GM12878 (cell line): ENCODE measurements at regions not wholly inside any gene's neighbourhood (a gene's known extent, or its start where the extent isn't known, plus 50 kb on each side); places are given as distances from the start of the nearest gene placed in this dataset.

Source experiments
- ATAC-seq: fragments of 200-7000 bp; cut with Tn5 transposase; 3 replicates; pipeline ENCODE4 v1.9.1; 2020; ENCODE audit warnings: mild to moderate bottlenecking, moderate library complexity
- BruUV-seq: library from RNA; stranded (reverse); fragments of 400-500 nt; replicated peaks from 2 replicates; lab custom pipeline; 2021; lab: Mats Ljungman, UMichigan
- CTCF ChIA-PET: fragments of 300-600 bp; sonication (Branson Sonifier 250); formaldehyde crosslinking; extraction: SDS; loops from one replicate; lab custom pipeline; 2021; ENCODE audit warnings: inconsistent platforms; lab: Yijun Ruan, JAX
- POLR2A ChIA-PET: fragments of 350-600 bp; formaldehyde crosslinking; extraction: SDS; loops from one replicate; lab custom pipeline; 2021; ENCODE audit warnings: inconsistent platforms; lab: Charles Lee
- RAD21 ChIA-PET: fragments of 300-600 bp; sonication (Branson Sonifier 250); formaldehyde crosslinking; loops from one replicate; lab custom pipeline; 2023; ENCODE audit warnings: antibody characterized with exemption; ENCODE audit not compliant: unreplicated experiment; lab: Charles Lee
- SMC1A ChIA-PET: fragments of 300-600 bp; sonication (Branson Sonifier 250); formaldehyde crosslinking; loops from one replicate; lab custom pipeline; 2023; ENCODE audit not compliant: unreplicated experiment, uncharacterized antibody; lab: Charles Lee
- DNase-seq: peaks from one replicate; pipeline ENCODE4 v3.0.0-alpha.2; 2011; ENCODE audit warnings: low read depth, low spot score
- FAIRE-seq: peaks from 3 replicates; lab custom pipeline; 2011; peaks lifted over from hg19 to GRCh38; lab: Jason Lieb, UNC
- H2AFZ ChIP-seq: 2 replicates; pipeline ENCODE4 v1.6.0; 2011; ENCODE audit warnings: low read depth, low read length, control low read depth; ENCODE audit not compliant: control insufficient read depth
- H3K27ac ChIP-seq: 2 replicates; pipeline ENCODE4 v1.5.1; 2011; ENCODE audit warnings: control low read depth; ENCODE audit not compliant: control insufficient read depth, insufficient read depth
- H3K27me3 ChIP-seq, 2 experiments: replicated peaks in 1 of 2; 2 replicates each; pipeline versions ENCODE4 v1.6.0 to v1.6.1; 2011; ENCODE audit warnings: low read length in 1 of 2; ENCODE audit not compliant: control insufficient read depth in 2 of 2, insufficient read depth in 2 of 2
- H3K36me3 ChIP-seq, 2 experiments: 2 replicates each; pipeline ENCODE4 v1.5.1; 2011; ENCODE audit warnings: low read length in 1 of 2; ENCODE audit not compliant: control insufficient read depth in 2 of 2, insufficient read depth in 2 of 2
- H3K4me1 ChIP-seq: 2 replicates; pipeline ENCODE4 v1.6.1; 2011; ENCODE audit warnings: mild to moderate bottlenecking, low read length, moderate library complexity, mixed read lengths; ENCODE audit not compliant: control insufficient read depth, insufficient read depth
- H3K4me2 ChIP-seq: 2 replicates; pipeline ENCODE4 v1.6.0; 2011; ENCODE audit warnings: control low read depth; ENCODE audit not compliant: control insufficient read depth, insufficient read depth
- H3K4me3 ChIP-seq: fragments of 200-600 bp; sonication (generic); 2 replicates; pipeline ENCODE4 v1.5.1; 2016
- H3K79me2 ChIP-seq: 2 replicates; pipeline ENCODE4 v1.6.0; 2011; ENCODE audit warnings: low read length; ENCODE audit not compliant: control insufficient read depth, insufficient read depth
- H3K9ac ChIP-seq: 2 replicates; pipeline ENCODE4 v1.8.0; 2011; ENCODE audit warnings: low read length, control low read depth, mixed read lengths; ENCODE audit not compliant: control insufficient read depth, insufficient read depth
- H3K9me3 ChIP-seq: replicated peaks from 3 replicates; pipeline ENCODE4 v1.5.1; 2011; ENCODE audit warnings: mild to moderate bottlenecking, low read length; ENCODE audit not compliant: control insufficient read depth, insufficient read depth
- H4K20me1 ChIP-seq: 2 replicates; pipeline ENCODE4 v1.6.0; 2011; ENCODE audit not compliant: control insufficient read depth, insufficient read depth
- FOXK2 ChIP-seq: fragments of 450-650 bp; IDR thresholded peaks from 2 replicates; pipeline ENCODE4 v1.6.1; 2017; ENCODE audit warnings: mild to moderate bottlenecking, moderate library complexity
- HDAC6 ChIP-seq: fragments of 200-600 bp; sonication (generic); IDR thresholded peaks from one replicate; pipeline ENCODE4 v1.8.0; 2017; ENCODE audit warnings: antibody characterized with exemption; ENCODE audit not compliant: unreplicated experiment
- HDGF ChIP-seq: fragments of 450-650 bp; IDR thresholded peaks from 2 replicates; pipeline ENCODE4 v1.6.1; 2016; ENCODE audit warnings: antibody characterized with exemption
- IKZF1 ChIP-seq: fragments of 450-650 bp; conservative IDR thresholded peaks from 2 replicates; pipeline ENCODE4 v1.6.1; 2017; ENCODE audit warnings: antibody characterized with exemption, mild to moderate bottlenecking
- KLF5 ChIP-seq: fragments of 450-650 bp; IDR thresholded peaks from 2 replicates; pipeline ENCODE4 v1.6.1; 2014; ENCODE audit warnings: mild to moderate bottlenecking; ENCODE audit not compliant: partially characterized antibody
- MTA2 ChIP-seq: fragments of 450-650 bp; IDR thresholded peaks from 2 replicates; pipeline ENCODE4 v1.6.1; 2016; ENCODE audit warnings: low read depth, mild to moderate bottlenecking, moderate library complexity
- NR2C1 ChIP-seq: fragments of 450-650 bp; IDR thresholded peaks from 2 replicates; pipeline ENCODE4 v1.6.1; 2017; ENCODE audit warnings: antibody characterized with exemption, mild to moderate bottlenecking, moderate library complexity
- POLR2A ChIP-seq: IDR thresholded peaks from 2 replicates; pipeline ENCODE4 v1.6.1; 2011; ENCODE audit warnings: low read depth, mild to moderate bottlenecking, low read length
- TBL1XR1 ChIP-seq: IDR thresholded peaks from 2 replicates; pipeline ENCODE4 v1.6.1; 2012; ENCODE audit warnings: low read depth, low read length, improper control_type of control experiment
- TCF12 ChIP-seq: IDR thresholded peaks from 2 replicates; pipeline ENCODE4 v1.6.1; 2011; ENCODE audit warnings: low read depth, mild to moderate bottlenecking, low read length
- ZNF274 ChIP-seq: IDR thresholded peaks from one replicate; pipeline ENCODE4 v1.8.0; 2011; ENCODE audit not compliant: insufficient read length, insufficient read depth
- WGBS: methylation state at CpG from one replicate; pipeline ENCODE4 v1.1.6; 2016; ENCODE audit warnings: low lambda C conversion rate; ENCODE audit not compliant: insufficient replicate concordance, insufficient coverage; ENCODE audit errors: missing lambda C conversion rate; 5-methylcytosine and 5-hydroxymethylcytosine counted together
- in situ Hi-C: fragments of 300-500 bp; cut with MboI; formaldehyde crosslinking; loops from 9 replicates; pipeline ENCODE4 v1.14.3; 2018; ENCODE audit warnings: mixed read lengths
- intact Hi-C: fragments of 100-400 bp; cut with micrococcal nuclease; formaldehyde crosslinking; loops from one replicate; pipeline ENCODE4 v1.14.2; 2022; ENCODE audit not compliant: unreplicated experiment
- TF ChIP-seq, protein P1 (sequence below): fragments of 450-650 bp; IDR thresholded peaks from 2 replicates; pipeline ENCODE4 v1.6.1; 2016; ENCODE audit warnings: mild to moderate bottlenecking
- TF ChIP-seq, protein P2 (sequence below): fragments of 450-650 bp; formaldehyde crosslinking; IDR thresholded peaks from 2 replicates; pipeline ENCODE4 v1.5.0; 2022; ENCODE audit warnings: mild to moderate bottlenecking, missing genetic modification characterization

DNA sequence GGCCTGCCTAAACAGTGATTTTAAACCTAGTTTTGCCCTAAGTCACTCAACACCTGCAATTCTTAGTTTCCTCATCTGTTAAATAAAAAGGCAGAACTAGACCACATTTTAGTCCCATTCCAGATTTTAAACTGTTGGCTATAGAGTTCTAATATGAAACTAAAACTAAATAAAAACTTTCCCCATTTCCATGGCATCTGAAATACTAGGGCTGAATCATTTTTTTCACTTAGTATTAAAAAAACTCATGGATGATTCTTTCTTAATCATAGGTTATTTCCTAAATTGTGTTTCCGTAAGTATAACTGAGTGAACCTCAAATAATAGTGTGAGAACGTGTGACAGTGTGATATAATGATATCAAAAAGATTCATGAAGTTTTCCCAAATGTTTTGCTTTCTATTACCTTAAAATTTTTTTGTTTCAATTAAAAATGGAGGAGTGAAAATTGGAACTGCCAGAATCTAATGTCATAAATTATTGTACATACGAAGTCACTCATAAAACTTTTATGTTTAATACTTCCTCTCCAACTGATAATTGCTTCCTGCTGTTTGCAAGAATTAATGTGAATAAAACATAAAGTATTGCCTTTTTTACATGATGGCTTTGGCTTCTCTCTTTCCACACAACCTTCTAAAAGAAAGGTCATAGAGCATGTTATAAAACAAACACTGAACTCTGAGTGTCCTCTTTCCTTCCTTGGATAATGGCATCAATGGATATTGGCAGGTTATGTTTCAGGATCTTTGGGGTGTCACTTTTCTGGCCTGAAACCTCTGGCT lies 315.1 kb upstream of the MME start (continued):
- no peak for TF ChIP-seq MTA2
- no peak for TF ChIP-seq FOXK2

DNA sequence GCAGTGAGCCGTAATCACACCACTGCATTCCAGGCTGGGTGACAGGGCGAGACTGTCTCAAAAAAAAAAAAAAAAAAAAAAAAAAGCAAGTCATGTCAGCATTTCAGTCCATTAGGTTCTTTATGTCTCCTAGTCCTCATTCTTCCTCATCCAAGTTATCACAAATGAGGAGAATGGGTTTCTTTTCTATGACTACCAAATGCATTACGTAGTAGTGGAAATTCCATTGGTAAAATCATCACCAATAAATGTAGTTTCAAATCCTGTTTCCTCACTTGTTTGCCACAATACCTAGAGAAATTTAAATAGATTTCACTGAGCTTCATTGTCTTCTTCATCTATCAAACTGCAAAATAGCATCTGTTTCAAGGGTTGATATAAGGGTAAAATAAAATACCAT lies 317.6 kb upstream of the MME start:
- H3K79me2 ChIP-seq: no peaks in the 10 kb centered on the region
- no peak for ATAC-seq
- RAD21 ChIA-PET: no interaction called here
- no peaks in the 10 kb centered on the region for H3K9me3 ChIP-seq
- no peaks in the 10 kb centered on the region for H3K4me1 ChIP-seq
- no peak for DNase-seq
- H3K9ac ChIP-seq: no peak overlapping the region
- H3K4me3 ChIP-seq: no peak overlapping the region
- H3K27me3 ChIP-seq: no peaks in the 10 kb centered on the region
- SMC1A ChIA-PET: no interaction called here
- in situ Hi-C loops: no loop called here
- H4K20me1 ChIP-seq: no peaks in the 10 kb centered on the region
- H3K27ac ChIP-seq: no peak overlapping the region
- BruUV-seq: no TSS peak
- intact Hi-C loops: no loop called here
- POLR2A ChIA-PET: no interaction called here
- WGBS: 44% methylated on average over 3 of the region's 3 CpGs
- FAIRE-seq: no peak
- H2AFZ ChIP-seq: no peak overlapping the region
- CTCF ChIA-PET: no interaction called here
- H3K36me3 ChIP-seq: no peaks in the 10 kb centered on the region
- H3K4me2 ChIP-seq: no peak overlapping the region
- TF ChIP-seq TBL1XR1: no peak
- TF ChIP-seq, all 136 proteins: peak for 0

DNA sequence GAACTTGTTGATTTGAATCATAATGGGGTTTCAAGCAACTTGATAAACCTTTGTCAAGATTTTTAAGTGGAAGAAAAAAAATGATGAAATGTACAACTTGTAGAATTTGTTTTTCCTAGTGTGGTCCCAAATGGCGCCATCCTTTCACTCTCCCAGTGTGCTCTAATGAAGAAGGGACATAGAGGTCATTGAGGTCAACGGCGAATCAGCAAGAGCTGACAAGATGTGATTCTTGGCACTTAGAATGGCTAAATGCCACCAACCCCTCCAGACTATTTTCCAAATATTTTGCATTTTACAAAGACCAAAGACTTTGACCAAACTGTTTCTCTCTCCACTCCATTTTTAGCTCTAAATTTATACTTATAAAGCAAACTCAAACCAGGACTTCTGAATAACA lies 320.2 kb upstream of the MME start:
- Histone ChIP-seq H3K27ac (no peak overlapping the region), H3K36me3 (no peaks in the 10 kb centered on the region), H4K20me1 (no peaks in the 10 kb centered on the region), H3K27me3 (no peaks in the 10 kb centered on the region), H3K4me1 (no peaks in the 10 kb centered on the region), H3K9ac (no peak overlapping the region), H3K4me3 (no peak overlapping the region), H3K79me2 (no peaks in the 10 kb centered on the region), H3K9me3 (no peaks in the 10 kb centered on the region), H2AFZ (no peak overlapping the region), H3K4me2 (no peak overlapping the region)
- ChIA-PET RAD21 (interaction anchor here (1.5 kb wide), 1 partner anchor 942 kb away, joined by 4 read pairs; no protein-coding TSS in a partner anchor), POLR2A (no interaction called here), CTCF (no interaction called here), SMC1A (no interaction called here)
- WGBS: 0% methylated on average over 3 of the region's 3 CpGs
- in situ Hi-C loops: no loop called here
- no peak for DNase-seq
- intact Hi-C loops: loop anchor here (2.0 to 10.0 kb wide), 3 partner anchors 425 to 942 kb away; no protein-coding TSS in a partner anchor
- ATAC-seq: no peak
- BruUV-seq: no TSS peak
- FAIRE-seq: no peak
- no peak for TF ChIP-seq POLR2A
- TF ChIP-seq HDAC6: no peak
- no peak for TF ChIP-seq KLF5
- TF ChIP-seq, protein P1, sequence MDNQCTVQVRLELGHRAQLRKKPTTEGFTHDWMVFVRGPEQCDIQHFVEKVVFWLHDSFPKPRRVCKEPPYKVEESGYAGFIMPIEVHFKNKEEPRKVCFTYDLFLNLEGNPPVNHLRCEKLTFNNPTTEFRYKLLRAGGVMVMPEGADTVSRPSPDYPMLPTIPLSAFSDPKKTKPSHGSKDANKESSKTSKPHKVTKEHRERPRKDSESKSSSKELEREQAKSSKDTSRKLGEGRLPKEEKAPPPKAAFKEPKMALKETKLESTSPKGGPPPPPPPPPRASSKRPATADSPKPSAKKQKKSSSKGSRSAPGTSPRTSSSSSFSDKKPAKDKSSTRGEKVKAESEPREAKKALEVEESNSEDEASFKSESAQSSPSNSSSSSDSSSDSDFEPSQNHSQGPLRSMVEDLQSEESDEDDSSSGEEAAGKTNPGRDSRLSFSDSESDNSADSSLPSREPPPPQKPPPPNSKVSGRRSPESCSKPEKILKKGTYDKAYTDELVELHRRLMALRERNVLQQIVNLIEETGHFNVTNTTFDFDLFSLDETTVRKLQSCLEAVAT: no peak
- TF ChIP-seq ZNF274: no peak
- no peak for TF ChIP-seq NR2C1
- TF ChIP-seq, protein P2, sequence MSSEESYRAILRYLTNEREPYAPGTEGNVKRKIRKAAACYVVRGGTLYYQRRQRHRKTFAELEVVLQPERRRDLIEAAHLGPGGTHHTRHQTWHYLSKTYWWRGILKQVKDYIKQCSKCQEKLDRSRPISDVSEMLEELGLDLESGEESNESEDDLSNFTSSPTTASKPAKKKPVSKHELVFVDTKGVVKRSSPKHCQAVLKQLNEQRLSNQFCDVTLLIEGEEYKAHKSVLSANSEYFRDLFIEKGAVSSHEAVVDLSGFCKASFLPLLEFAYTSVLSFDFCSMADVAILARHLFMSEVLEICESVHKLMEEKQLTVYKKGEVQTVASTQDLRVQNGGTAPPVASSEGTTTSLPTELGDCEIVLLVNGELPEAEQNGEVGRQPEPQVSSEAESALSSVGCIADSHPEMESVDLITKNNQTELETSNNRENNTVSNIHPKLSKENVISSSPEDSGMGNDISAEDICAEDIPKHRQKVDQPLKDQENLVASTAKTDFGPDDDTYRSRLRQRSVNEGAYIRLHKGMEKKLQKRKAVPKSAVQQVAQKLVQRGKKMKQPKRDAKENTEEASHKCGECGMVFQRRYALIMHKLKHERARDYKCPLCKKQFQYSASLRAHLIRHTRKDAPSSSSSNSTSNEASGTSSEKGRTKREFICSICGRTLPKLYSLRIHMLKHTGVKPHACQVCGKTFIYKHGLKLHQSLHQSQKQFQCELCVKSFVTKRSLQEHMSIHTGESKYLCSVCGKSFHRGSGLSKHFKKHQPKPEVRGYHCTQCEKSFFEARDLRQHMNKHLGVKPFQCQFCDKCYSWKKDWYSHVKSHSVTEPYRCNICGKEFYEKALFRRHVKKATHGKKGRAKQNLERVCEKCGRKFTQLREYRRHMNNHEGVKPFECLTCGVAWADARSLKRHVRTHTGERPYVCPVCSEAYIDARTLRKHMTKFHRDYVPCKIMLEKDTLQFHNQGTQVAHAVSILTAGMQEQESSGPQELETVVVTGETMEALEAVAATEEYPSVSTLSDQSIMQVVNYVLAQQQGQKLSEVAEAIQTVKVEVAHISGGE (CRISPR knock-in tag): no peak
- TF ChIP-seq IKZF1: no peak
- TF ChIP-seq TCF12: no peak
- TF ChIP-seq HDGF: no peak
